ENCODE measurements at regions not wholly inside any gene's neighbourhood (a gene's known extent, or its start where the extent isn't known, plus 50 kb on each side); places are given as distances from the start of the nearest gene placed in this dataset.
A peak's percentile ranks its signal among the peaks of the same experiment; 100 is the strongest.

GRCh38 chr2:111698743-111699554, 185.0 kb downstream of the ANAPC1 start:
- H3K4me3 ChIP-seq (ENCODE audit: low read length) = 0 out of 2 replicates have a peak overlapping the region, but pooled peaks have one; percentile 34
- no peaks in the 10 kb centered on the region for H3K27me3 ChIP-seq (ENCODE audit: control insufficient read depth, low read length)
- TF ChIP-seq, protein P1, sequence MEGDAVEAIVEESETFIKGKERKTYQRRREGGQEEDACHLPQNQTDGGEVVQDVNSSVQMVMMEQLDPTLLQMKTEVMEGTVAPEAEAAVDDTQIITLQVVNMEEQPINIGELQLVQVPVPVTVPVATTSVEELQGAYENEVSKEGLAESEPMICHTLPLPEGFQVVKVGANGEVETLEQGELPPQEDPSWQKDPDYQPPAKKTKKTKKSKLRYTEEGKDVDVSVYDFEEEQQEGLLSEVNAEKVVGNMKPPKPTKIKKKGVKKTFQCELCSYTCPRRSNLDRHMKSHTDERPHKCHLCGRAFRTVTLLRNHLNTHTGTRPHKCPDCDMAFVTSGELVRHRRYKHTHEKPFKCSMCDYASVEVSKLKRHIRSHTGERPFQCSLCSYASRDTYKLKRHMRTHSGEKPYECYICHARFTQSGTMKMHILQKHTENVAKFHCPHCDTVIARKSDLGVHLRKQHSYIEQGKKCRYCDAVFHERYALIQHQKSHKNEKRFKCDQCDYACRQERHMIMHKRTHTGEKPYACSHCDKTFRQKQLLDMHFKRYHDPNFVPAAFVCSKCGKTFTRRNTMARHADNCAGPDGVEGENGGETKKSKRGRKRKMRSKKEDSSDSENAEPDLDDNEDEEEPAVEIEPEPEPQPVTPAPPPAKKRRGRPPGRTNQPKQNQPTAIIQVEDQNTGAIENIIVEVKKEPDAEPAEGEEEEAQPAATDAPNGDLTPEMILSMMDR (IDR thresholded peaks at IDR 0.05; ENCODE audit: low read depth, low read length, poor library complexity, severe bottlenecking) = peak; percentile 63
- TF ChIP-seq EZH2phosphoT487 (IDR thresholded peaks at IDR 0.05; ENCODE audit: borderline replicate concordance, low read length) = no peak
- H3K27ac ChIP-seq (ENCODE audit: low read depth, low read length) = no peak overlapping the region
- H4K20me1 ChIP-seq (ENCODE audit: control insufficient read depth, insufficient read depth, low read depth, low read length) = no peaks in the 10 kb centered on the region
- H3K4me1 ChIP-seq (ENCODE audit: control insufficient read depth, low read length) = peaks cover 47% of the 10 kb centered on the region
- H3K9me3 ChIP-seq (ENCODE audit: control insufficient read depth, insufficient read depth, low read length) = no peaks in the 10 kb centered on the region
- no peaks in the 10 kb centered on the region for H3F3A ChIP-seq (ENCODE audit: control insufficient read depth, insufficient read depth)
- H3K79me2 ChIP-seq (ENCODE audit: control insufficient read depth, low read length) = no peaks in the 10 kb centered on the region
- peak overlapping the region; percentile 64 for H3K4me2 ChIP-seq (ENCODE audit: low read length)
- H3K9me2 ChIP-seq (replicated peaks; ENCODE audit: control insufficient read depth, low read length) = no peaks in the 10 kb centered on the region
- no peaks in the 10 kb centered on the region for H3K36me3 ChIP-seq (ENCODE audit: control insufficient read depth, low read length)

DNA sequence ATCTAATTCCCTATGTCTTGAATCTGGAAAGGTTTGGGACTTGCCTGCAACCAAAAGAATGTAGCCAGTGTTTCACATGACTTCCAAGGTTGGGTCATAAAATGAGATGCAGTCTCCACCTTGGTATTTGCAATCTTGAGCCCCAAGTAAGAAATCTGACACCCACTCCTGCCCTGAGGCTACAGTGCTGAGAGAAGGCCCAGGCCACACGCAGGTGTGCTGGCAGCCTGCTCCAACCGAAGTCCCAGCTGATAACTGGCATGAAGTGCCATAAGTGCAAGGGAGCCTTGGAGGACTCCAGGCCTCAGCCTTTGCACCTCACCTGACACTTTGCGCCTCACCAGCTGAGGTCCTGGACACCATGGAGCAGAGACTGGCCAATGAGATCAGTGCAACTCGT, 182.7 kb downstream of the ANAPC1 start:
- H3K79me2 ChIP-seq (ENCODE audit: control insufficient read depth, low read length) = no peaks in the 10 kb centered on the region
- peaks cover 2% of the 10 kb centered on the region; the same call in 1 of the 2 replicates for H3K36me3 ChIP-seq (ENCODE audit: control insufficient read depth, low read length)
- H3K9me2 ChIP-seq (replicated peaks; ENCODE audit: control insufficient read depth, low read length) = no peaks in the 10 kb centered on the region
- peak overlapping the region; percentile 15; the same call in 1 of the 2 replicates for H3K27ac ChIP-seq (ENCODE audit: low read depth, low read length)
- H3K27me3 ChIP-seq (ENCODE audit: control insufficient read depth, low read length) = no peaks in the 10 kb centered on the region
- H3K4me3 ChIP-seq (ENCODE audit: low read length) = no peak overlapping the region
- H4K20me1 ChIP-seq (ENCODE audit: control insufficient read depth, insufficient read depth, low read depth, low read length) = no peaks in the 10 kb centered on the region
- peaks cover 70% of the 10 kb centered on the region for H3K4me1 ChIP-seq (ENCODE audit: control insufficient read depth, low read length)
- H3F3A ChIP-seq (ENCODE audit: control insufficient read depth, insufficient read depth) = peaks cover 12% of the 10 kb centered on the region
- TF ChIP-seq, protein P1 (IDR thresholded peaks at IDR 0.05; ENCODE audit: low read depth, low read length, poor library complexity, severe bottlenecking) = no peak
- no peak for TF ChIP-seq EZH2phosphoT487 (IDR thresholded peaks at IDR 0.05; ENCODE audit: borderline replicate concordance, low read length)
- H3K4me2 ChIP-seq (ENCODE audit: low read length) = no peak overlapping the region
- H3K9me3 ChIP-seq (ENCODE audit: control insufficient read depth, insufficient read depth, low read length) = no peaks in the 10 kb centered on the region

DNA sequence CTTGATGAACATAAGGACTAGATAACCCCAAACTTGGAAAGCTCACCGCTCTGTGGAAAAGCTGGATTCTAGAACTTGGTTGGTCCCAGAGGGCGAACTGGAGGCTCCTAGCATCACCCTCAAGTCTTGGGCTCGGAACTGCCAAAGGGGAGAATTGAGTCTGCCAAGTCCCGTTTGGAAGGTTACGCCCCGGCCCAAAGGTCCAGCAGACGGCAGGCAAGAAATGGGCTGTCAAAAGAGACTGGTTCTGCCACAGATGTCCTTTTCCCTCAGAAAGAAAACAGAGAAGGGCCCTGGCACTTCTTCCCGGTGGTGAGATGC, 182.2 kb downstream of the ANAPC1 start:
- Histone ChIP-seq H3K4me2 (ENCODE audit: low read length) (peak overlapping the region; percentile 30), H3K9me3 (ENCODE audit: control insufficient read depth, insufficient read depth, low read length) (no peaks in the 10 kb centered on the region), H3K79me2 (ENCODE audit: control insufficient read depth, low read length) (no peaks in the 10 kb centered on the region), H3K4me1 (ENCODE audit: control insufficient read depth, low read length) (peaks cover 75% of the 10 kb centered on the region), H3K27me3 (ENCODE audit: control insufficient read depth, low read length) (no peaks in the 10 kb centered on the region), H3K36me3 (ENCODE audit: control insufficient read depth, low read length) (peaks cover 2% of the 10 kb centered on the region; the same call in 1 of the 2 replicates), H4K20me1 (ENCODE audit: control insufficient read depth, insufficient read depth, low read depth, low read length) (no peaks in the 10 kb centered on the region), H3F3A (ENCODE audit: control insufficient read depth, insufficient read depth) (peaks cover 13% of the 10 kb centered on the region), H3K4me3 (ENCODE audit: low read length) (no peak overlapping the region), H3K27ac (ENCODE audit: low read depth, low read length) (peak overlapping the region; percentile 23), H3K9me2 (replicated peaks; ENCODE audit: control insufficient read depth, low read length) (no peaks in the 10 kb centered on the region)
- TF ChIP-seq, protein P1 (IDR thresholded peaks at IDR 0.05; ENCODE audit: low read depth, low read length, poor library complexity, severe bottlenecking) = no peak

Measured in DOHH2 (cell line).